ENCODE measurements at regions not wholly inside any gene's neighbourhood (a gene's known extent, or its start where the extent isn't known, plus 50 kb on each side); places are given as distances from the start of the nearest gene placed in this dataset.

DNA sequence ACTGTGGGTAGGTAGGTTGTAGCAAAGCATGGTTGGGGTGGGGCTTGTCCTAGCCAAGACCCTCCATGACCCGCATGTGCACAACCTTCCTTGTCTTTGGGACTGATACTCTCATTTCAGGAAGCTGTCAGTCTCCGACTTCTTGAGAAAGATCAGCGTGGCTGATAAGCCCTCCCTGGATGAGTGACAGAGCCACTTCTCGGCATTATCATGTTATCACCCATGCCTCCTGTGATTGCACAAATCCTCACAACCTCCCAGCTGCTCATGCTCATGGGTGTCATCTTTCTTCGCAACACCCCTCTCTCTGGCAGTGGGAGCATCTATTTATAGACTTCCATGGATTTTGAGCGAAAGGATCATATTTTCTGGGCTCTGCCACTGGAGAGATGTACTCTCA, 314.2 kb downstream of the FOXL1 start:
- WGBS: 73% methylated on average over 6 of the region's 6 CpGs
- Histone ChIP-seq H3K14ac (ENCODE audit: low read length in 2 of 2) (no peak overlapping the region), H2BK5ac (ENCODE audit: low read depth, low read length, poor library complexity, severe bottlenecking) (no peak overlapping the region), H4K91ac (ENCODE audit: low read length) (no peak overlapping the region), H3K36me3 (ENCODE audit: control insufficient read depth in 1 of 2, insufficient read depth in 2 of 2, low read depth in 1 of 2, low read length in 2 of 2) (no peaks in the 10 kb centered on the region), H2BK15ac (ENCODE audit: low read depth, poor library complexity, severe bottlenecking) (no peak overlapping the region), H2AK5ac (ENCODE audit: low read length, severe bottlenecking) (no peak overlapping the region), H4K8ac (ENCODE audit: low read length) (no peak overlapping the region), H3K27ac (ENCODE audit: low read length, poor library complexity, severe bottlenecking) (no peak overlapping the region), H3K79me1 (replicated peaks; ENCODE audit: low read length, poor library complexity, severe bottlenecking) (no peaks in the 10 kb centered on the region), H3K9ac (ENCODE audit: low read length) (no peak overlapping the region), H2AFZ (ENCODE audit: low read depth, low read length) (no peak overlapping the region), H2BK12ac (ENCODE audit: low read length in 2 of 2) (no peak overlapping the region), H3K4me3 (ENCODE audit: insufficient read depth in 1 of 2, low read depth in 1 of 2, low read length in 2 of 2) (no peak overlapping the region), H2BK120ac (ENCODE audit: low read depth, low read length) (no peak overlapping the region), H3K18ac (ENCODE audit: low read depth in 1 of 2, low read length in 2 of 2) (no peak overlapping the region), H3K23ac (ENCODE audit: low read length in 2 of 2) (no peak overlapping the region), H3K4ac (ENCODE audit: low read depth in 1 of 2, low read length in 2 of 2) (no peak overlapping the region), H3K27me3 (ENCODE audit: control insufficient read depth in 1 of 2, insufficient read depth in 1 of 2, low read length in 2 of 2) (peaks cover 0 to 89% of the 10 kb centered on the region in 2 experiments), H3K9me3 (ENCODE audit: control insufficient read depth, low read length) (no peaks in the 10 kb centered on the region), H3K4me2 (ENCODE audit: low read length, poor library complexity, severe bottlenecking) (no peak overlapping the region), H3K4me1 (ENCODE audit: control insufficient read depth, insufficient read depth, low read depth, low read length) (peaks cover under 1% of the 10 kb centered on the region)
- DNase-seq: no peak

DNA sequence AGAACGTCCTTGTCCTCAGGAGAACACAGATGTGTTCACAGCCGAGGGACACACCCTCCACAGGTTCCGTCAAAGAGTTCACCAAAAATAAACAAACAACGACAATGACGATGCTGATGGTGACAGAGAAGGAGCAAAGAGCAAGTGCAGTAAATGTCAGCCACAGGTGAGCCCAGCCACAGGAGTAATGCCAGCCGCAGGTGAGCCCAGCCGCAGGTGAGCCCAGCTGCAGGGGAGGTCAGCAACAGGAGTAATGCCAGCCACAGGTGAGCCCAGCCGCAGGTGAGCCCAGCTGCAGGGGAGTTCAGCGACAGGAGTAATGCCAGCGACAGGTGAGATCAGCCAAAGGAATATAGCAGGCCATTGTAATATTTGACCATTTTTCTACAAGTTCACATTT, 315.2 kb downstream of the FOXL1 start:
- H2BK5ac ChIP-seq (ENCODE audit: low read depth, low read length, poor library complexity, severe bottlenecking): no peak overlapping the region
- H4K8ac ChIP-seq (ENCODE audit: low read length): no peak overlapping the region
- no peak overlapping the region for H3K4ac ChIP-seq (ENCODE audit: low read depth in 1 of 2, low read length in 2 of 2)
- no peak overlapping the region for H3K14ac ChIP-seq (ENCODE audit: low read length in 2 of 2)
- H3K36me3 ChIP-seq (ENCODE audit: control insufficient read depth in 1 of 2, insufficient read depth in 2 of 2, low read depth in 1 of 2, low read length in 2 of 2): no peaks in the 10 kb centered on the region
- no peak overlapping the region for H2BK12ac ChIP-seq (ENCODE audit: low read length in 2 of 2)
- H2BK15ac ChIP-seq (ENCODE audit: low read depth, poor library complexity, severe bottlenecking): no peak overlapping the region
- no peak overlapping the region for H2AK5ac ChIP-seq (ENCODE audit: low read length, severe bottlenecking)
- no peak overlapping the region for H3K9ac ChIP-seq (ENCODE audit: low read length)
- 81% methylated on average over 7 of the region's 10 CpGs for WGBS
- no peaks in the 10 kb centered on the region for H3K9me3 ChIP-seq (ENCODE audit: control insufficient read depth, low read length)
- H3K4me2 ChIP-seq (ENCODE audit: low read length, poor library complexity, severe bottlenecking): no peak overlapping the region
- H3K18ac ChIP-seq (ENCODE audit: low read depth in 1 of 2, low read length in 2 of 2): no peak overlapping the region
- H3K4me1 ChIP-seq (ENCODE audit: control insufficient read depth, insufficient read depth, low read depth, low read length): no peaks in the 10 kb centered on the region
- H4K91ac ChIP-seq (ENCODE audit: low read length): no peak overlapping the region
- H3K79me1 ChIP-seq (replicated peaks; ENCODE audit: low read length, poor library complexity, severe bottlenecking): no peaks in the 10 kb centered on the region
- no peak overlapping the region for H3K23ac ChIP-seq (ENCODE audit: low read length in 2 of 2)
- H2BK120ac ChIP-seq (ENCODE audit: low read depth, low read length): no peak overlapping the region
- H2AFZ ChIP-seq (ENCODE audit: low read depth, low read length): no peak overlapping the region
- H3K27ac ChIP-seq (ENCODE audit: low read length, poor library complexity, severe bottlenecking): no peak overlapping the region
- DNase-seq: no peak
- peaks cover 0 to 89% of the 10 kb centered on the region in 2 experiments for H3K27me3 ChIP-seq (ENCODE audit: control insufficient read depth in 1 of 2, insufficient read depth in 1 of 2, low read length in 2 of 2)
- H3K4me3 ChIP-seq (ENCODE audit: insufficient read depth in 1 of 2, low read depth in 1 of 2, low read length in 2 of 2): no peak overlapping the region

DNA sequence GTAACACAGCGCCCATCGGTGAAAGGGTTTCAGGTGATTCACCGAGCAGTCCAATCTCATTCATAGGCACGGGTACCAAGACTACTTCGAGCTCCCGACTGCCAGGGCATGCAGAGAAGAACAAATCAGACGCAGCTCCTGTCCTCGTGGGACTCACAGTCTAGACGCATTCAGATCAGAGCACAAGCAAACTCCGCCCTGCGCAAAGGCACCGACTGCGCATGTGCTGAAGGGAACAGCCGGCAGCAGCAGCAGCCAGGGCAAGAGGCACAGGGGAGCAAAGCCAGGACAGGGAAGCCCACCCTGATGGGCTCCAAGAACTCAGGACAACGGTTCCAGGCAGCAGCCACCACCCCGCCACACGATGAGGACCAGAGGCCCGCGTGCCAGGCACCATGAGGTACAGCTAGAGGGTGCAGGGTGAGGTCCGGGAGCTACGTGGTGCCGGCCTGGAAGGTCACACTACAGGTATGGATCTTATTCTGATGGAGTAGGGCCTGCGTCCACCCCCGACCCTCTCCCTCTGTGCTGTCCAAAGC, 315.7 kb downstream of the FOXL1 start:
- Histone ChIP-seq H3K9ac (ENCODE audit: low read length) (no peak overlapping the region), H2BK15ac (ENCODE audit: low read depth, poor library complexity, severe bottlenecking) (no peak overlapping the region)

DNA sequence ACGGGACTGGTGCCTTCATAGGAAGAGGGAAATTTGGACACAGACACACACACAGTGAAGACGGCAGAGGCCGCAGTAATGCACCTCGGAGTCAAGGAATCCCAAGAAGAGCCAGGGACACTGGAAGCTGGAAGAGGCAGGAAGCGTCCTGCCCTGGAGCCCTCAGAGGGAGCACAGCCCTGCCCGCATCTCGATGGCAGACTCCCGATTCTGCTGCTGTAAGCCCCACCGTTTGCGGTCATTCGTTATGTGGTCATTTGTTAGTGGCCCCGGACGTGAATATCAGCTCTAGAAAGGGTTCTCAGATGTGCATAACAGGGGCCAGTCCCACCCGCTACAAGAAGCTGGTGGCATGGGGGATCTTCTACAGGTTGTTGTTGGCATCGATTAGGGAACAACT, 316.6 kb downstream of the FOXL1 start:
- H3K14ac ChIP-seq (ENCODE audit: low read length in 2 of 2): no peak overlapping the region
- H3K9ac ChIP-seq (ENCODE audit: low read length): no peak overlapping the region
- H2AFZ ChIP-seq (ENCODE audit: low read depth, low read length): no peak overlapping the region
- no peak overlapping the region for H4K91ac ChIP-seq (ENCODE audit: low read length)
- H3K4ac ChIP-seq (ENCODE audit: low read depth in 1 of 2, low read length in 2 of 2): no peak overlapping the region
- H3K79me1 ChIP-seq (replicated peaks; ENCODE audit: low read length, poor library complexity, severe bottlenecking): no peaks in the 10 kb centered on the region
- no peak overlapping the region for H3K4me2 ChIP-seq (ENCODE audit: low read length, poor library complexity, severe bottlenecking)
- H2AK5ac ChIP-seq (ENCODE audit: low read length, severe bottlenecking): no peak overlapping the region
- no peak overlapping the region for H2BK12ac ChIP-seq (ENCODE audit: low read length in 2 of 2)
- H3K4me3 ChIP-seq (ENCODE audit: insufficient read depth in 1 of 2, low read depth in 1 of 2, low read length in 2 of 2): no peak overlapping the region
- no peak overlapping the region for H4K8ac ChIP-seq (ENCODE audit: low read length)
- H3K9me3 ChIP-seq (ENCODE audit: control insufficient read depth, low read length): no peaks in the 10 kb centered on the region
- H2BK120ac ChIP-seq (ENCODE audit: low read depth, low read length): no peak overlapping the region
- no peak overlapping the region for H3K18ac ChIP-seq (ENCODE audit: low read depth in 1 of 2, low read length in 2 of 2)
- H3K36me3 ChIP-seq (ENCODE audit: control insufficient read depth in 1 of 2, insufficient read depth in 2 of 2, low read depth in 1 of 2, low read length in 2 of 2): no peaks in the 10 kb centered on the region
- no peak overlapping the region for H2BK15ac ChIP-seq (ENCODE audit: low read depth, poor library complexity, severe bottlenecking)
- no peak overlapping the region for H2BK5ac ChIP-seq (ENCODE audit: low read depth, low read length, poor library complexity, severe bottlenecking)
- peaks cover 3% of the 10 kb centered on the region for H3K4me1 ChIP-seq (ENCODE audit: control insufficient read depth, insufficient read depth, low read depth, low read length)
- no peak for DNase-seq
- no peak overlapping the region for H3K27ac ChIP-seq (ENCODE audit: low read length, poor library complexity, severe bottlenecking)
- peaks cover 0 to 89% of the 10 kb centered on the region in 2 experiments for H3K27me3 ChIP-seq (ENCODE audit: control insufficient read depth in 1 of 2, insufficient read depth in 1 of 2, low read length in 2 of 2)
- no peak overlapping the region for H3K23ac ChIP-seq (ENCODE audit: low read length in 2 of 2)
- WGBS: 91% methylated on average over 15 of the region's 15 CpGs

More for the DNA sequence above, 315.7 kb downstream of the FOXL1 start:
- Histone ChIP-seq H3K4ac (ENCODE audit: low read depth in 1 of 2, low read length in 2 of 2) (no peak overlapping the region), H3K9me3 (ENCODE audit: control insufficient read depth, low read length) (no peaks in the 10 kb centered on the region), H4K8ac (ENCODE audit: low read length) (no peak overlapping the region), H3K18ac (ENCODE audit: low read depth in 1 of 2, low read length in 2 of 2) (peak overlapping the region in 1 of 2 experiments; percentile 4), H2BK120ac (ENCODE audit: low read depth, low read length) (no peak overlapping the region), H3K36me3 (ENCODE audit: control insufficient read depth in 1 of 2, insufficient read depth in 2 of 2, low read depth in 1 of 2, low read length in 2 of 2) (no peaks in the 10 kb centered on the region), H3K79me1 (replicated peaks; ENCODE audit: low read length, poor library complexity, severe bottlenecking) (no peaks in the 10 kb centered on the region), H2BK12ac (ENCODE audit: low read length in 2 of 2) (no peak overlapping the region), H2BK5ac (ENCODE audit: low read depth, low read length, poor library complexity, severe bottlenecking) (no peak overlapping the region), H2AK5ac (ENCODE audit: low read length, severe bottlenecking) (no peak overlapping the region), H3K4me3 (ENCODE audit: insufficient read depth in 1 of 2, low read depth in 1 of 2, low read length in 2 of 2) (no peak overlapping the region), H3K27ac (ENCODE audit: low read length, poor library complexity, severe bottlenecking) (no peak overlapping the region), H3K27me3 (ENCODE audit: control insufficient read depth in 1 of 2, insufficient read depth in 1 of 2, low read length in 2 of 2) (peaks cover 0 to 91% of the 10 kb centered on the region in 2 experiments), H3K23ac (ENCODE audit: low read length in 2 of 2) (no peak overlapping the region), H2AFZ (ENCODE audit: low read depth, low read length) (no peak overlapping the region), H3K4me1 (ENCODE audit: control insufficient read depth, insufficient read depth, low read depth, low read length) (peaks cover under 1% of the 10 kb centered on the region), H4K91ac (ENCODE audit: low read length) (no peak overlapping the region), H3K4me2 (ENCODE audit: low read length, poor library complexity, severe bottlenecking) (no peak overlapping the region), H3K14ac (ENCODE audit: low read length in 2 of 2) (no peak overlapping the region)
- 96% methylated on average over 24 of the region's 24 CpGs for WGBS
- DNase-seq: no peak

Data from mesenchymal stem cell (in vitro differentiated cells and primary cell).